Transverse colon (tissue), 4 donors: ENCODE measurements at regions not wholly inside any gene's neighbourhood (a gene's known extent, or its start where the extent isn't known, plus 50 kb on each side); places are given as distances from the start of the nearest gene placed in this dataset.

Source experiments
- CTCF ChIP-seq, 5 experiments: fragments of 200-600 bp in 3 of 5; fragments of 450-650 bp in 2 of 5; sonication (generic) in 3 of 5; IDR thresholded peaks; 1 replicate in 2 of 5; 2 replicates in 3 of 5; pipeline ENCODE4 v1.5.1; 2016 to 2017; ENCODE audit warnings: antibody characterized with exemption in 5 of 5, inconsistent platforms in 3 of 5, mild to moderate bottlenecking in 2 of 5, moderate library complexity in 1 of 5
- EP300 ChIP-seq: sonication (generic); formaldehyde crosslinking; IDR thresholded peaks from one replicate; pipeline ENCODE4 v1.6.1; 2017; ENCODE audit warnings: antibody characterized with exemption, low read depth
- POLR2A ChIP-seq: fragments of 450-650 bp; IDR thresholded peaks from one replicate; pipeline ENCODE4 v1.6.1; 2016; ENCODE audit warnings: antibody characterized with exemption, mild to moderate bottlenecking, moderate library complexity
- POLR2AphosphoS5 ChIP-seq, 3 donors: sonication (generic); formaldehyde crosslinking; IDR thresholded peaks; one replicate each; pipeline ENCODE4 v1.6.1; 2016; ENCODE audit warnings: antibody characterized with exemption in 3 of 3

GRCh38 chr7:20913853-20914252, 127.2 kb upstream of the SP8 start:
- TF ChIP-seq CTCF (IDR thresholded peaks at IDR 0.05) (no peak), POLR2AphosphoS5 (IDR thresholded peaks at IDR 0.05) (no peak), EP300 (no peak), POLR2A (no peak)
